ENCODE measurements at regions not wholly inside any gene's neighbourhood (a gene's known extent, or its start where the extent isn't known, plus 50 kb on each side); places are given as distances from the start of the nearest gene placed in this dataset.
A peak's percentile ranks its signal among the peaks of the same experiment; 100 is the strongest.
"Not testable (repeated sequence)": the region's sequence is repeated elsewhere in the genome, so short reads cannot be mapped to it uniquely, and the experiment has no call there.

DNA sequence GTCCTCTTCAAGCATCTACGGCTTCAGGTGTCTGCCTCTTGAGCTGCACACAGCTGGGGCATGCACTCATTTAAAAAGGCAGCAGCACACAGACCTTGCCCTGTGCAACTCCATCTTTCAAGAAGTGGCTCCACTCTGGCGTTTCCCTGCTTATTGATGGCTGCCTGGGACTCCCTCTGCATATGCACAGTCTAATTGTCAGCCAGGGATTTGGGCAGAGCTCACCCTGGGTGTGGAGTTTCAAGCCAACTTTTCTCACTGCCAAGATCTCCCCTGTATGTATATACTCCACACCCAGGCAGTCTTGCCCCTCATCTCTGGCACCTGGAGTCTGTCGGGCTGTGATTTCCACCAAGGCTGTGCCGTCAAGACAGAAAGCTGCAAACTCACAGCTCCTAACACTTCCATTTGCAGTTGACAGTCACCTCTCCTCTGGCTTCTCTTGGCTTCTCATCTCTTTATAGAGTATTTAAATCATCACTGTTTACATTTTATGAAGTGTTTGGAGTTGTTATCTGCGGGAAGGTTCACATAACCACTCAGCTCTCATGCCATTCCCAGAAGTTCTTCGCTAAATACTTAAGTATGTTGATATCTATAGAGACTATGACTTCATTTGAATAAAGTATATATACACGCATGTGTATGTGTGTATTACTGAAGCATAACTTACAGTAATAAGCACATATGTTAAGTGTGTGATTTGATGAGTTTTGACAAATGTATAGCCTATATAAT is 130.5 kb upstream of the ZNF469 start:
- not testable (repeated sequence) for H3K4me1 ChIP-seq (ENCODE audit: control insufficient read depth, insufficient read depth, low read length); H3K9ac ChIP-seq (ENCODE audit: low read length); DNase-seq (ENCODE audit: low read depth); H3K9me3 ChIP-seq (ENCODE audit: control insufficient read depth, low read length); H3K4me3 ChIP-seq (ENCODE audit: low read length); H3K27me3 ChIP-seq (replicated peaks; ENCODE audit: control insufficient read depth, insufficient read depth, low read length); H3K36me3 ChIP-seq (ENCODE audit: control insufficient read depth, insufficient read depth, low read length, severe bottlenecking)

DNA sequence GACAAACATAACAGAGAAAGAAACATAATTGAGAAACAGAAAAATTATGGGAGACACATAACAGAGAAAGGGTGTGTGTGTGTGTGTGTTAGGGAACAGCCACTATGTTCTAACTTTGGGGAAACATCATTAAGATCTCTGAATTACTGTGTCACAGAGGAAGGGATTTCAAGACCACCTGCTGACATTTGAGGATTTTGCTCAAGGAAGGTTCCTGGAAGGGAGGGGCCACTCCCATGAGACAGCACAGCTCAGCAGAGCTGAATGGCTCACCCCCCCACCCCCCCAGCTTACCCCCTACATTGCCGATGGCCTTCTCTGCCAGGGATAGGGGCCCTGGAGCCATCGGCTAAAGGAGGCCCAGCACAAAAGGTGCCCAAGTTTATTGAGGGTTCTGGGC is 124.6 kb upstream of the ZNF469 start:
- not testable (repeated sequence) for H3K9me3 ChIP-seq (ENCODE audit: control insufficient read depth, low read length); H3K9ac ChIP-seq (ENCODE audit: low read length); DNase-seq (ENCODE audit: low read depth); H3K36me3 ChIP-seq (ENCODE audit: control insufficient read depth, insufficient read depth, low read length, severe bottlenecking); H3K4me3 ChIP-seq (ENCODE audit: low read length); H3K27me3 ChIP-seq (replicated peaks; ENCODE audit: control insufficient read depth, insufficient read depth, low read length)
- peaks cover 11% of the 10 kb centered on the region for H3K4me1 ChIP-seq (ENCODE audit: control insufficient read depth, insufficient read depth, low read length)

DNA sequence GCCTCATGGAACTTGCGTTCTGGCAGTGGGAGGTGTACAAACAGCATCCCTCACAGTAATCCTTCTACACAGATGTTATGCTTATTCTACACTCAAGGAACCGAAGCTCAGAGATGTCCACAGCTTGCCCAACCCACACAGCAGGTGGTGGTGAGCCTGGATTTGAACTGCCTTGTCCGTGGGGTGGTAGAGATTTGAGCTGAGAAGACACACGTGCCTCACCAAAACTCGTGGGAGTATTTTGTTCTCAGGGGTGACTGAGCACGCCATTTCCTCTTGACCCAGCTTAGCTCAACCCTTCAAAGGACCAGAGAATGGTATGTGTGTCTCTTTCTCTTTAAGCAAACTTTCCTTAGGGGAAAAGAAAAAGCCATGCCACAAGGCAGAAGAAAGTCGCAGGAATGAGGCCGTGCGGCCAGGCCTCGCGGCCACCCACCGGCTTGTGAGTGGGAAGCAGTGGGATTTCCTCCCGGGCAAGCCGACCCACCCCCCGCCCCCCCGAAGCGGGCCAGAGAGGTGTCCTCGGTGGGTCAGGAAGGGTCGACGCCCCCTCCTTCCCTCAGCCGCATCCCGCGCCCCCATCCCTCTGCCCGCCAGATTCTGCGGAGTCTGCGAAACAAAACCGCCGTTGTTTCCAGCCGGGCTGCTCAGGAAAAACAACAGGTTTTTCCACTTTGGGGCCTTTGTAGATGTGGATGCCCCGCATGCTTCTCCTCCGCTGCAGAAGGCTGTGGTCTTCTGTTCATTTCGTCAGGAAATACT is 123.8 kb upstream of the ZNF469 start:
- not testable (repeated sequence) for H3K9ac ChIP-seq (ENCODE audit: low read length)

DNA sequence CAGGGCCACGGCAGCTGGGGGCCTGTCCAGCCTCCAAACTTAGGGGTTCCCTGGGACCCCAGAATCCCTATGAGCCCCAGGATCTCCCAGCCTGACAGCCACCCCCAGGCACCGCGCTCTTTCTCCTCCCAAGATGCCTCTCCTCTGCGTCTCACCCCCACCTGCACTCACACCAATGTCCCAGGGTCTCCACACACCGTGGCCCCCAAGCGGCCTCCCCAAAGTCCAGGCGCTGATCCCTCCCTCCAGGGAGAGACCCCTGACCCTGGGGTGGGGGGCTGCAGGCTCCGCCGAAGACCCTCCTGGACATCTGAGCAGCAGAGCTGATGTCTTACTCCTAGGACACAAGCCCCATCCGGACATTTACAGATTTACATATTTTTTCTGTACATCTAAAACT is 123.2 kb upstream of the ZNF469 start:
- H3K9me3 ChIP-seq (ENCODE audit: control insufficient read depth, low read length); H3K36me3 ChIP-seq (ENCODE audit: control insufficient read depth, insufficient read depth, low read length, severe bottlenecking); H3K27me3 ChIP-seq (replicated peaks; ENCODE audit: control insufficient read depth, insufficient read depth, low read length); H3K4me3 ChIP-seq (ENCODE audit: low read length); DNase-seq (ENCODE audit: low read depth); H3K9ac ChIP-seq (ENCODE audit: low read length): not testable (repeated sequence)
- peaks cover 13% of the 10 kb centered on the region for H3K4me1 ChIP-seq (ENCODE audit: control insufficient read depth, insufficient read depth, low read length)

More for the DNA sequence above, 123.8 kb upstream of the ZNF469 start:
- not testable (repeated sequence) for H3K27me3 ChIP-seq (replicated peaks; ENCODE audit: control insufficient read depth, insufficient read depth, low read length); DNase-seq (ENCODE audit: low read depth); H3K9me3 ChIP-seq (ENCODE audit: control insufficient read depth, low read length); H3K36me3 ChIP-seq (ENCODE audit: control insufficient read depth, insufficient read depth, low read length, severe bottlenecking); H3K4me3 ChIP-seq (ENCODE audit: low read length)
- peaks cover 12% of the 10 kb centered on the region for H3K4me1 ChIP-seq (ENCODE audit: control insufficient read depth, insufficient read depth, low read length)

DNA sequence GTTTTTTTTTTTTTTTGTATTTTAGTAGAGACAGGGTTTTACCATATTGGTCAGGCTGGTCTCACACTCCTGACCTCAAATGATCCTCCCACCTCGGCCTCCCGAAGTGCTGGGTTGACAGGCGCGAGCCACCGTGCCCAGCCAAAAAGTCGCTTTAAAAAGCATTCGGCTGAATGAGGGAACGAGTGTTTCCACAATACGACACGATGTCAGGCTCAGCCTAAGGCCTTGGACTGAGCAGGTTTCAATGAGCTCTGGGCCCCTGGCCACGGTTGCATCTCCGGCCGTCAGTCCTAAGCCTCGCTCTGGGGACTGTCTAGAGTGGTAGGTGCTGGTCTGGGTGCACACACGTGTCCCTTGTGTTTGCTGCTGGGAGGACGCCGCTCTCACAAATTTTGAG is 122.6 kb upstream of the ZNF469 start:
- H3K4me1 ChIP-seq (ENCODE audit: control insufficient read depth, insufficient read depth, low read length), result peaks cover 17% of the 10 kb centered on the region
- not testable (repeated sequence) for H3K4me3 ChIP-seq (ENCODE audit: low read length); H3K27me3 ChIP-seq (replicated peaks; ENCODE audit: control insufficient read depth, insufficient read depth, low read length); H3K36me3 ChIP-seq (ENCODE audit: control insufficient read depth, insufficient read depth, low read length, severe bottlenecking); H3K9ac ChIP-seq (ENCODE audit: low read length); H3K9me3 ChIP-seq (ENCODE audit: control insufficient read depth, low read length); DNase-seq (ENCODE audit: low read depth)

DNA sequence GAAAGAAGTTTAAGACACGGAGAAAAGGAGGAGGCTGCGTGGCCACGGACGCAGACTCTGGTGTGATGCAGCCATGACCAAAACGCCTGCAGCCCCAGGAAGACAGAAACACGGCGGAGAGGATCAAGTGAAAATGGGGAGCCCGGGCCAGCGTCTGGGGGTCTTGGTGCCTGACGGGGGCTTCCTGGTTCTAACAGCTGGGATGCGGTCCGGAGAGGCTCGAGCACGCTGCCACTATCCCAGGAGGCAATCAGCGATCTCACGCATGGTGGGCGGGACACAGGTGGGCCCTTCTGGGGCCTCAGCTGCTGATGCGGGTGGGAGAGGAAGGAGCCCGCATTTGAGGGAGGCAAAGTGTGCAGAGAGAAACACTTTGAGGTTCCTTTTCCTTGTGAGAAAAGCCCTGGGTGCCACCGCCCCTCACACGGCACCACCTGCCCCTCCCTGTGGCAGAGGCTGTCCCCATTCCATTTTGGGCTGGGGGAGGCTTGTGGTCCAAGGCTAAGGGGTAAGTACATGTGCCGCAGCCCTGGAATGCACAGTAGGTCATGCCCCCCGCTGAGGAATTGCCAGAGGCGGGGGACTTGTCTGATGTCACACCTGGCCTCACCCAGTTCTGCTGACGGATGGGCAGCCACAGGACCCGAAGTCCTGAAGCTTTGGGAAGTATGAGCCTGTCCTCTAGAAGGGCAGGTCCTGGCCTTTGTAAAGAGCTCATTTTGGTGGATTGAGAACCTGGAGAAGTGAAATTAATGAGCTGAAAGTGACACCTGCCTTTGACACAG is 121.7 kb upstream of the ZNF469 start:
- H3K4me3 ChIP-seq (ENCODE audit: low read length); H3K9ac ChIP-seq (ENCODE audit: low read length); H3K27me3 ChIP-seq (replicated peaks; ENCODE audit: control insufficient read depth, insufficient read depth, low read length); H3K9me3 ChIP-seq (ENCODE audit: control insufficient read depth, low read length); DNase-seq (ENCODE audit: low read depth); H3K36me3 ChIP-seq (ENCODE audit: control insufficient read depth, insufficient read depth, low read length, severe bottlenecking): not testable (repeated sequence)
- peaks cover 22% of the 10 kb centered on the region for H3K4me1 ChIP-seq (ENCODE audit: control insufficient read depth, insufficient read depth, low read length)

DNA sequence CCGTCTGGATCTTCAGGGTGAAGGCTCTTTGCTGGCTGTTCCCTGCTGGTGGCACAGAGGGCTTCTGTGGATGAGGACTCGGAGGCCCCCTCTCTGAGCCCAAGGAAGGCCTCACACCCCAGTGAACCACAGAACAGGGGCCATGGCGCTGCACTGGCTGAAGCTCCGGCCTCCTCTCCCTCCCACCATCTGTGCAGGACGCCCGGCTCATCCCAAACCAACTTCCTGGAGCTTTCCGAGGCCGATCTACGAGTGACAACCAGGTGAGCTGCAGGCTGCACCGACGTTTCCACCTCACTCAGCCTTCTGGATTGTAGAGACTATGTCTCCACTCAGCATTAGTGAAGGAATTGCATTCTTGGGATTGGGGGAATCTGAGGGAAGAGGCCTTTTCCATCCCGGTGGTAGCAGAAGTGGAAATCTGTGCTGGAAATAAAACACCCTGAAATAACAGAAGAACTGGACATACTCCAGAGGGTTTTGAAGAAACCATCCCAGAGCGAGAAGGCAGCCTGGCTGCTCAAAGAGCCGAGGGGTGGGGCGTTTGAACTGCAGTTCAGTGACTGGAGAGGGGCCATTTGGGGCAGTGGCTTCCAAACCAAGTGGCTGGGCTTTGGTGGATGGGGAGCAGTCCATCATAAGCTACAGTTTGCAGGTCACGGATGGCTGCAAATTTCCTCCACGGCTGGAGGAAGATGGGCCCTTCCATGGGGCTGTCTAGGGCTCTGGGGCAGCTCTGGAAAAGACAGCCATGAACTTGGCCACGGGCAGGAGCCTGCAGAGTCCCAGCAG is 120.7 kb upstream of the ZNF469 start:
- DNase-seq (ENCODE audit: low read depth); H3K4me3 ChIP-seq (ENCODE audit: low read length); H3K9me3 ChIP-seq (ENCODE audit: control insufficient read depth, low read length); H3K9ac ChIP-seq (ENCODE audit: low read length); H3K27me3 ChIP-seq (replicated peaks; ENCODE audit: control insufficient read depth, insufficient read depth, low read length); H3K36me3 ChIP-seq (ENCODE audit: control insufficient read depth, insufficient read depth, low read length, severe bottlenecking): not testable (repeated sequence)
- H3K4me1 ChIP-seq (ENCODE audit: control insufficient read depth, insufficient read depth, low read length), result peaks cover 22% of the 10 kb centered on the region

DNA sequence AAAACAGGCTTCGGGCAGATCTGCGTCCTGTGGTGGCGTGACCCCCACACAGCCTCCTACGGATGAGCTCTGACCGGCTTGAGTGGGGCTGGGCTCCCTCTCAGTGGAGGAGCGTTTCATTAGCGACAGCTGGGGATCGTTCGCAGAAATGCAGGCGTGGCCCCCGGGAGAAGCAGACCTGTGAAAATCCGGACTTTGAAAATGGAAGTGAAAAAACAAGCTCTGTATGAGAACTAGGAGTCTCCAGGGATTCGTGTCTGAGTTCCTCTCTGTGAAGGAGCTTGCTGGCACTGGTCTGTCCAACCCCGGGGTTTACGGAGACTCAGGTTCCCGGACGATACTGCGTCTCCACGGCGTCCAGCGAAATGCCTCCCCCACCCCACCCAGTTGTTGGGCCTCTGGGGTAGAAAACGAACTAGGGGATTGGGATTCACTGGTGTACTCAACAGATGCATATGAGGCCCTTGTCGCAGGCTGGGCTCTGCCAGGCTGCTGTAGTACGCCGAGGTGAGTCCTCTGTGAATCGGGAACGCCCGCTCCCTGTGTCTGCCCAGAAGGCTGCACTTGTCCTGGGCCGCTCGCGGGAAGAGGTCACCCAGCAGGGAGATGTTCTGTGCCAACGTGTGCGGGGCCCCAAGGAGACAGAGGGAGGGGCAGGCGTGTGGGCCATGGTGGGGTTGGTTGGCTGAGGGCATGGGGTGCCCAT is 119.7 kb upstream of the ZNF469 start:
- not testable (repeated sequence) for H3K36me3 ChIP-seq (ENCODE audit: control insufficient read depth, insufficient read depth, low read length, severe bottlenecking)

DNA sequence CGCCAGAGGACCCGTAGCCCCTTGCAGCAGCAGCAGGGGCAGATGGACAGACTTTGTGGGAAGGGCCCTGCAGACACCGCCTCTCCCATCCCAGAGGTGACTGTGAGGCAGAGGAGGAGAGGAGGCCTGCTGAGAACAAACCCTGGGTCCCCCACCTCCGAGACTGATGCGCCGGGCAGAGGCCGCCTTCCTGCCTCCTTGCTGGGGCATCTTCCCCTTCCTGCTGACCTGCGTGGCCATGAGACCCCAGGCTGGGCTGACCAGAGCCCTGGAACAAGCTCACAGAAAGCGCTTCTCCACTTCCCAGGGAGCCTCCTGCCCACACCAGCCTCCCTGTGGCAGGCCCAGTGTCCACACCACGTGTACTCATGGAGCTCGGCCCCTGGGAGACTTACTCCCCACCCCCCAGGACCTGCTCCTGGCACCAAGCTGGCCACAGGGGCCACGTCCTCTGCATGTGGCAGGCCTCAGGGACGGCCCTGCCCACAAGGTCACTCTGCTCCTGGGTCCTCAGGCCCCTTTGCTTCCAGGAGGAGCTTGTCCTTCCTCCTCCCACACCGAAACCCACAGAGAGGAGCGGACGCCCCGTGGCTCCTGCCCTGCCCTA is 119.0 kb upstream of the ZNF469 start:
- H3K36me3 ChIP-seq (ENCODE audit: control insufficient read depth, insufficient read depth, low read length, severe bottlenecking); H3K27me3 ChIP-seq (replicated peaks; ENCODE audit: control insufficient read depth, insufficient read depth, low read length); H3K9ac ChIP-seq (ENCODE audit: low read length); DNase-seq (ENCODE audit: low read depth); H3K4me3 ChIP-seq (ENCODE audit: low read length); H3K9me3 ChIP-seq (ENCODE audit: control insufficient read depth, low read length): not testable (repeated sequence)
- H3K4me1 ChIP-seq (ENCODE audit: control insufficient read depth, insufficient read depth, low read length), result peaks cover 22% of the 10 kb centered on the region

More for the DNA sequence above, 119.7 kb upstream of the ZNF469 start:
- H3K4me3 ChIP-seq (ENCODE audit: low read length); H3K27me3 ChIP-seq (replicated peaks; ENCODE audit: control insufficient read depth, insufficient read depth, low read length); DNase-seq (ENCODE audit: low read depth); H3K9me3 ChIP-seq (ENCODE audit: control insufficient read depth, low read length): not testable (repeated sequence)
- peak overlapping the region; percentile 57 for H3K9ac ChIP-seq (ENCODE audit: low read length)
- H3K4me1 ChIP-seq (ENCODE audit: control insufficient read depth, insufficient read depth, low read length), result peaks cover 22% of the 10 kb centered on the region

DNA sequence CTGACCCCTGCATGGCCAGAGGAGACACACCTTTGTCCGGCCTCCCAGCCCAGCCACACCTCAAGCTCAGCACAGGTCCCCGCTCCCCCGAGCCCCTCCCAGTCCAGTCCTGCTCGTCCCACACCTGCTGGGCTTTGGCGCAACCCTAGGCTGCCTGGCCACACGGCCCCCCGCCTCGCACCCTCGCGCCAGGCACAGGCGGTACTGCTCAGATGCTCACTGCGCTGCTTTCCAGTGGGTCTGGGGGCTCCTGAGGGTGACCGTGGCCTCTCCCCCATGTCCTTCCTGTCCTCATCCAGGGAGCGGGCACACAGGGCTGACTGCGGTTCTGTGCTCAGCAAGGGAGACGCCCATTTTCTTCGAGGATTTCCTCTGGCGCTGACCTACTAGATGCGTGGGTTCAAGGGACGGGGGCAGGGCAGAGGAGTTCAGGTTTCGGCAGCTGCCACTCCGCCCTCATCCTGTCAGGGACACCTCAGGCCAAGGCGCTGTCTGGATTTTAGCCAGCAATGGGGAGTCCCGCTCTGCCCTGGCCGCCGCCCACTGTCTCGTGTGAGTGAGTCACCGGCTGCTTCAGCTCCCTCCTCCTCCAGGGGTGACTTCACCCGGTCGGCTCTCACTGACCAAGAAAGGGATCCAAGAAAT is 118.0 kb upstream of the ZNF469 start:
- peaks cover 22% of the 10 kb centered on the region for H3K4me1 ChIP-seq (ENCODE audit: control insufficient read depth, insufficient read depth, low read length)
- no peaks in the 10 kb centered on the region for H3K27me3 ChIP-seq (replicated peaks; ENCODE audit: control insufficient read depth, insufficient read depth, low read length)
- peak overlapping the region; percentile 51 for H3K9ac ChIP-seq (ENCODE audit: low read length)
- peak overlapping the region; percentile 13 for H3K4me3 ChIP-seq (ENCODE audit: low read length)
- H3K9me3 ChIP-seq (ENCODE audit: control insufficient read depth, low read length), result no peaks in the 10 kb centered on the region
- DNase-seq (ENCODE audit: low read depth), result peak; percentile 97
- H3K36me3 ChIP-seq (ENCODE audit: control insufficient read depth, insufficient read depth, low read length, severe bottlenecking), result no peaks in the 10 kb centered on the region

Data from adipocyte (in vitro differentiated cells).